ENCODE measurements at regions not wholly inside any gene's neighbourhood (a gene's known extent, or its start where the extent isn't known, plus 50 kb on each side); places are given as distances from the start of the nearest gene placed in this dataset.

DNA sequence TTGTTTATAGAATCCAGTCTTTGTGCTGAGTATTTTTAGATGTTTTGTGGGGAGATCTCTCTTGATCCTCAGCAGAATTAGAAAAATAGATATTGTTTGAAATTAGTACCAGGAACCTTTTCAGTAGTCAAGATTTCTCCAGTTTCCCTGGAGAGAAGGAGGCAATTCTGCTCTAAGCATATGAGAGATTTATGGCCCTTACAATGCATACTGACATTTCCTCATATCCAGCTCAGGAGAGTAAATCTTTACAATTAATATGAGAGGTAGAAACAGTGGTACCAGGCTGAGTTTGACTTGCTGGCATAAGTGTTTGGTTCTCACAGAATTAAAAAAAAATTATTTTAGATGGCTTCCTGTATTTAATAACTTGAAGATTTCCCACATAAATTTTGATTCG is 239.1 kb upstream of the SGO1 start:
- TF ChIP-seq, protein P1, sequence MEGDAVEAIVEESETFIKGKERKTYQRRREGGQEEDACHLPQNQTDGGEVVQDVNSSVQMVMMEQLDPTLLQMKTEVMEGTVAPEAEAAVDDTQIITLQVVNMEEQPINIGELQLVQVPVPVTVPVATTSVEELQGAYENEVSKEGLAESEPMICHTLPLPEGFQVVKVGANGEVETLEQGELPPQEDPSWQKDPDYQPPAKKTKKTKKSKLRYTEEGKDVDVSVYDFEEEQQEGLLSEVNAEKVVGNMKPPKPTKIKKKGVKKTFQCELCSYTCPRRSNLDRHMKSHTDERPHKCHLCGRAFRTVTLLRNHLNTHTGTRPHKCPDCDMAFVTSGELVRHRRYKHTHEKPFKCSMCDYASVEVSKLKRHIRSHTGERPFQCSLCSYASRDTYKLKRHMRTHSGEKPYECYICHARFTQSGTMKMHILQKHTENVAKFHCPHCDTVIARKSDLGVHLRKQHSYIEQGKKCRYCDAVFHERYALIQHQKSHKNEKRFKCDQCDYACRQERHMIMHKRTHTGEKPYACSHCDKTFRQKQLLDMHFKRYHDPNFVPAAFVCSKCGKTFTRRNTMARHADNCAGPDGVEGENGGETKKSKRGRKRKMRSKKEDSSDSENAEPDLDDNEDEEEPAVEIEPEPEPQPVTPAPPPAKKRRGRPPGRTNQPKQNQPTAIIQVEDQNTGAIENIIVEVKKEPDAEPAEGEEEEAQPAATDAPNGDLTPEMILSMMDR (IDR thresholded peaks at IDR 0.05; ENCODE audit: low read depth, low read length) = no peak
- TF ChIP-seq MYC (IDR thresholded peaks at IDR 0.05; ENCODE audit: low read depth, low read length) = no peak
- no peak for TF ChIP-seq POLR2A (IDR thresholded peaks at IDR 0.05; ENCODE audit: extremely low read depth, insufficient read length)
- TF ChIP-seq, protein P2, sequence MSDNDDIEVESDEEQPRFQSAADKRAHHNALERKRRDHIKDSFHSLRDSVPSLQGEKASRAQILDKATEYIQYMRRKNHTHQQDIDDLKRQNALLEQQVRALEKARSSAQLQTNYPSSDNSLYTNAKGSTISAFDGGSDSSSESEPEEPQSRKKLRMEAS (IDR thresholded peaks at IDR 0.05; ENCODE audit: low read depth, low read length) = no peak
- DNase-seq (ENCODE audit: low read depth) = no peak
- H3K4me3 ChIP-seq (ENCODE audit: low read depth, low read length) = no peak overlapping the region

DNA sequence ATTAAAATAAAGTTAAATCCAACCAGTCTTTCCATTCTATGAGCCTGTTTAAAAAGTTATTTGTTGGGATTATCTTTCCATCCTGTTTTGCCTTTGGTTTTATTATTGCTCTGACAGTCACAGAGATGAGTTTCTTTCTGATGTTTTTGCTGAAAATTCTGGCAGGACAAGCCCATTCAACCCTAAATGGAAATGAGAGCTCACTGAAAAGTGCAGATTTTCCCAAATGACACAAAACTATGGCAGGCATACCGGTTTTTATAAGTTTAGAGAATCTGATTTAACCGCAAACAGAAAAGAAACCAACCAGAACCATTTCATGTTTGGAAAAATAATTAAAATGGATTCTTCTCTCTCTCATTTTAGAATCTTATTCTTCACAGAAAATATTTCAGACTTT is 238.1 kb upstream of the SGO1 start:
- H3K4me3 ChIP-seq (ENCODE audit: low read depth, low read length) = no peak overlapping the region
- no peak for DNase-seq (ENCODE audit: low read depth)
- TF ChIP-seq, protein P1 (IDR thresholded peaks at IDR 0.05; ENCODE audit: low read depth, low read length) = no peak
- TF ChIP-seq, protein P2 (IDR thresholded peaks at IDR 0.05; ENCODE audit: low read depth, low read length) = no peak
- TF ChIP-seq MYC (IDR thresholded peaks at IDR 0.05; ENCODE audit: low read depth, low read length) (no peak), POLR2A (IDR thresholded peaks at IDR 0.05; ENCODE audit: extremely low read depth, insufficient read length) (no peak)

DNA sequence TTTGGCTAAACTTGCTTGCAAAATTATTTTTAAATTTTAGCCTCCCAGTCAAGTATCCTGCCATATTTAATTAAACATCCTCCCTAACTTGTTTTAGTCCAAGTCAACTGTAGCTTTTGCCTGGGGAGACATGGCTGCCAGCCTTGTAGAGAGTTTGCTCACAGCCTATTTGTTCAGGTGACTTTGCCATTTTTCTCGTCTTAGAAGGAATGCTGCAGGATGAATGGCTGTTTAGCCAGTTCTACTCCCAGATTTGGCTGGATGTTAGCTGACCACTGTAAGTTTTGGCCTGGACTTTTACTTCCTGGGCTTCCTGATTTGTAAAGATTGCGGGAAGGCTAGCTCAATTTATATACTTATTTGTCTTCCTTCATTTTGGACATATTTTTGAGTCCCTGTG is 236.4 kb upstream of the SGO1 start:
- TF ChIP-seq POLR2A (IDR thresholded peaks at IDR 0.05; ENCODE audit: extremely low read depth, insufficient read length) (no peak), MYC (IDR thresholded peaks at IDR 0.05; ENCODE audit: low read depth, low read length) (no peak)
- TF ChIP-seq, protein P1 (IDR thresholded peaks at IDR 0.05; ENCODE audit: low read depth, low read length) = no peak
- TF ChIP-seq, protein P2 (IDR thresholded peaks at IDR 0.05; ENCODE audit: low read depth, low read length) = no peak
- DNase-seq (ENCODE audit: low read depth) = no peak

DNA sequence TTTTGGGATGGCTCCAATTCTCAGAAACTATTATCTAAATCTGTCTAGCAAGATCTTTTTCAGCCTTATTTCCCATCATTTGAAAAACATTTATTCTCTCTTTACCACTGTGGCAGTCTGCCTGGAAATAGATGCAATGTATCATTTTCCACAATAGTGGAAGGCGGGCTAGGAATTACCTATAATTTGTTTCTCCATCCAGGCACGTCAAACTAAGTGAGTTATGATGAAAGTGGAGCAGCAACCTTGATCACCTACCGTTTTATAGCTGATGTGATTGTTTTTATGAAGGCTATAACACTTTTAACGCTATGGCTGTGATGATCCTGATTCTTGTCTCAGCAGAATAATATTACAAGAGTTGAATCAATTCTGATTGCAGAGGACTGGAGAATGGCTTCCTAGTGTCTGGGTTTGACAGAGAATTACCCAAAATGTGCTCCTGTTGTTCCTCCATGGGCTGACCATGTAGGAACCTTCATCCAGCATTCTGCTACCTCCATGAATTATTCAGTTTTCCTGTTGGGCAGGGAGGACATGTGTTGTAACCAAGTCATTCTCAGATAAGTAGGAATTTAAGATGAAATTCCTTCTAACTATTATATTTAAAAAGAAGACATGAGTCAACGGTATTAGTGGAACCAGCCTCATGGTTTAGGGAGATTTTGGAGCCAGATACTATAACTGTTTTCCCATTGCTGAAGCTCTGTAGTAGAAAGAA is 231.5 kb upstream of the SGO1 start:
- TF ChIP-seq, protein P2 (IDR thresholded peaks at IDR 0.05; ENCODE audit: low read depth, low read length) = no peak
- TF ChIP-seq MYC (IDR thresholded peaks at IDR 0.05; ENCODE audit: low read depth, low read length) (no peak), POLR2A (IDR thresholded peaks at IDR 0.05; ENCODE audit: extremely low read depth, insufficient read length) (no peak)
- TF ChIP-seq, protein P1 (IDR thresholded peaks at IDR 0.05; ENCODE audit: low read depth, low read length) = no peak
- no peak for DNase-seq (ENCODE audit: low read depth)
- no peak overlapping the region for H3K4me3 ChIP-seq (ENCODE audit: low read depth, low read length)

More for the DNA sequence above, 236.4 kb upstream of the SGO1 start:
- H3K4me3 ChIP-seq (ENCODE audit: low read depth, low read length) = no peak overlapping the region

DNA sequence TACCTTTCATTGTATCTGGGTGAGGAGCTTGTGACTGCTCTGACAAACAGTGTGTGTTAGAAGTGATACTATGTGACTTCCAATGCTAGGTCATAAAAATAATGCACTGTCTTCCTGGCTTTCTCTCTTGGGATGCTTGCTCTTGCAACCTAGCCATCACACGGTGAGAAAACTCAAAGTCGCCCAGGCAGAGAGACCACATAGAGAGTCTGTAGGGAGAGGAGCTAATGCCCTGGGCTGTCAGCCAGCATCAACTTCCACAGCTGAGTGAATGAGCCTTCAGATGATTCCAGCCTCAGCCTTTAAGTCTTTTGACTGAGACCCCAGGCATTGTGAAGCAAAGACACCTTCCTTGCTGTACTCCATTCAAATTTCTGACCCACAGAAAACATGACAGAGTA is 220.6 kb upstream of the SGO1 start:
- no peak overlapping the region for H3K4me3 ChIP-seq (ENCODE audit: low read depth, low read length)
- TF ChIP-seq, protein P2 (IDR thresholded peaks at IDR 0.05; ENCODE audit: low read depth, low read length) = no peak
- no peak for TF ChIP-seq MYC (IDR thresholded peaks at IDR 0.05; ENCODE audit: low read depth, low read length)
- TF ChIP-seq, protein P1 (IDR thresholded peaks at IDR 0.05; ENCODE audit: low read depth, low read length) = no peak
- TF ChIP-seq POLR2A (IDR thresholded peaks at IDR 0.05; ENCODE audit: extremely low read depth, insufficient read length) = no peak
- DNase-seq (ENCODE audit: low read depth) = no peak

All from NB4 (cell line).